Activated naive CD8-positive, alpha-beta T cell treated with anti-CD3 and anti-CD28 coated beads, Interleukin-2, amount 10 ng/mL, durations not matched to agents 7 days and 5 days (primary cell): ENCODE measurements at regions not wholly inside any gene's neighbourhood (a gene's known extent, or its start where the extent isn't known, plus 50 kb on each side); places are given as distances from the start of the nearest gene placed in this dataset.

Experiments
- ATAC-seq: fragments of 150-1000 bp; cut with Tn5 transposase; one replicate; pipeline ENCODE4 v1.10.0; 2021; ENCODE audit warnings: low read depth, moderate library complexity
- POLR2A ChIA-PET: fragments of 350-600 bp; sonication (Branson Sonifier 250); formaldehyde crosslinking; loops from one replicate; lab custom pipeline; 2021; ENCODE audit warnings: antibody characterized with exemption; lab: Charles Lee
- DNase-seq: peaks from one replicate; pipeline ENCODE4 v3.0.0; 2021
- H3K27ac Mint-ChIP-seq: one replicate; pipeline ENCODE4 v1.8.0; 2022; ENCODE audit warnings: mild to moderate bottlenecking, mixed read lengths
- H3K27me3 Mint-ChIP-seq: one replicate; pipeline ENCODE4 v1.8.0; 2022; ENCODE audit warnings: mild to moderate bottlenecking, moderate library complexity, mixed read lengths
- H3K36me3 Mint-ChIP-seq: one replicate; pipeline ENCODE4 v1.8.0; 2021; ENCODE audit warnings: mild to moderate bottlenecking, mixed read lengths
- H3K4me1 Mint-ChIP-seq: one replicate; pipeline ENCODE4 v1.8.0; 2021; ENCODE audit warnings: mixed read lengths
- H3K4me3 Mint-ChIP-seq: one replicate; pipeline ENCODE4 v1.8.0; 2022; ENCODE audit warnings: mild to moderate bottlenecking, moderate library complexity, mixed read lengths
- H3K9me3 Mint-ChIP-seq: one replicate; pipeline ENCODE4 v1.8.0; 2021; ENCODE audit warnings: mixed read lengths

DNA sequence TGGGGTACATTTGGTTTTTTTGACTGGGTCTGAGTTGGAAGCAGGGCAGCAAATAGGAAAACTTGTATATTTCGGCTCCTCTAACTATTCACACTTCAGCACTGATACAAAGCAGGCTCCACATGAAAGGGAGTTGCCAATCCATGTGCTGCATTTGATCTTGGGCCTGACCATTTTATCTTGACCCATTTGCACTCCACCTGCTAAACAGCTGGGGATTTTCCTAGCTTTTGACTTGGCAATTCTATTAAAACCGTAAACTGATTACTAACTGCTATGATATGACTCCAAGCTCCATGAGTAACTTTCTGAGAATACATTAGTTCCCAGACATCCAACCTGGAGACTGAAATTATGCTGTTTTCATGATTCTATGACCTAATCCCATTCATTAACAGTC, 797.1 kb downstream of the BCL11B start:
- H3K4me1 Mint-ChIP-seq, result no peaks in the 10 kb centered on the region
- no peaks in the 10 kb centered on the region for H3K27me3 Mint-ChIP-seq
- no peak for DNase-seq
- H3K9me3 Mint-ChIP-seq, result peaks cover 6% of the 10 kb centered on the region
- H3K4me3 Mint-ChIP-seq, result no peak overlapping the region
- H3K36me3 Mint-ChIP-seq, result no peaks in the 10 kb centered on the region
- POLR2A ChIA-PET, result no interaction called here
- ATAC-seq, result no peak
- H3K27ac Mint-ChIP-seq, result no peak overlapping the region

DNA sequence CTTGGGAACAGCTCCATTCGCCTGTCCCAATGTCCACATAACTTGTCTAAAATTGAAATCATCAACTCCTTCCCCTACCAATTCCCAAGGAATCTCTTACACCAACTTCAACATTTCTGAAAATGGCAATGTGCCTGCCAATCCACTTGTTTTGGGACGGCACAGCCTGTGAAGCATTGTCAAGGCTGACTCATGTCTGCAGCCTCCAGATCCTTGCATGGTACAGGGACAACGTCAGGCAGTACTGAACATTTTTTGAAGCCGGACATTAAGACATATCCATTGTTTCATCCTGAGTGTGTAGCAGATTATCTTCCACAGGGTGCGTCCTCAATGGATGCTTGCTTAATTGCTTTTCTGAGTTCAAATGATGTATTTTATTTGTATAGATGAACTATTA, 794.1 kb downstream of the BCL11B start:
- Mint-ChIP-seq H3K4me1 (no peaks in the 10 kb centered on the region), H3K27ac (no peak overlapping the region), H3K4me3 (no peak overlapping the region), H3K27me3 (no peaks in the 10 kb centered on the region), H3K9me3 (peaks cover 2% of the 10 kb centered on the region), H3K36me3 (no peaks in the 10 kb centered on the region)
- DNase-seq (no peak), ATAC-seq (no peak)
- POLR2A ChIA-PET, result no interaction called here

DNA sequence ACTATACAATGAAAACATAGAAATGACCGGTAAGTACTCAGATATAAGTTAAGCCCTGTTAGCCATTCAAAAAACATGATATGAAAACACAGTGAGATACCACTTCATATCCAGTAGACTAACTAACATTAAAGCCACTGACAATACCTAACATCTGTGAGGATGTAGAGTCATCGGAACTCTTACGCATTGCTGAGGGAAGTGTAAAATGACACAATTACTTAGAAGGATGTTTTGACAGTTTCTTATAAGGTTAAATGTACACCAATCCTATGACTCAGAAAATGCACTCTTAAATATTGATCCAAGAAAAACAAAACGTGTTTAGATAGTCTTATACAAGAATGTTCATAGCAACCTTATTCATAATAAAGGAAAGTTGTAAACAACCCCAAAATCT, 782.9 kb downstream of the BCL11B start:
- Mint-ChIP-seq H3K27ac (no peak overlapping the region), H3K27me3 (peaks cover 2% of the 10 kb centered on the region), H3K4me3 (no peak overlapping the region), H3K36me3 (peaks cover 11% of the 10 kb centered on the region), H3K4me1 (peaks cover 2% of the 10 kb centered on the region), H3K9me3 (peaks cover 17% of the 10 kb centered on the region)
- POLR2A ChIA-PET, result no interaction called here
- DNase-seq (no peak), ATAC-seq (no peak)

DNA sequence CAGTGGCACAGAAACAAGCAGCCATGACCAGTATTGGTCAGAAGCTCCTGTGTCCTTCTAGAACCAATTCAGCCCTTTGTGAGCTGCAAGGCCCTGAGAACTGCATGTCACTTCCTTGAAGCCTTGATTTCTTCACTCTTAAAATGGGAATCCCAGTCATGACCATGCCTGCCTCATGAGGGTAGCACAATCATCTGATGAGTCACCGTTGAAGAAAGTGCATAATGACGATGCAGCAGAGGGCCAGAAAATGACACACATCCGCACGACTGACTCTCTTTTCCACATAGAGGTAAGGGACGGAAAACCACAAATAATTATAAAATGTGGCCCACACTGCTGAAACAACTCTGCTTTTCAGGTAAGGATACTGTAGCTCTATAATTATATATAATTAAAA, 777.4 kb downstream of the BCL11B start:
- DNase-seq, result no peak
- H3K9me3 Mint-ChIP-seq, result peaks cover 2% of the 10 kb centered on the region
- H3K36me3 Mint-ChIP-seq, result no peaks in the 10 kb centered on the region
- no peak for ATAC-seq
- peaks cover 2% of the 10 kb centered on the region for H3K4me1 Mint-ChIP-seq
- no peak overlapping the region for H3K27ac Mint-ChIP-seq
- no peak overlapping the region for H3K4me3 Mint-ChIP-seq
- POLR2A ChIA-PET, result no interaction called here
- H3K27me3 Mint-ChIP-seq, result peaks cover 2% of the 10 kb centered on the region

DNA sequence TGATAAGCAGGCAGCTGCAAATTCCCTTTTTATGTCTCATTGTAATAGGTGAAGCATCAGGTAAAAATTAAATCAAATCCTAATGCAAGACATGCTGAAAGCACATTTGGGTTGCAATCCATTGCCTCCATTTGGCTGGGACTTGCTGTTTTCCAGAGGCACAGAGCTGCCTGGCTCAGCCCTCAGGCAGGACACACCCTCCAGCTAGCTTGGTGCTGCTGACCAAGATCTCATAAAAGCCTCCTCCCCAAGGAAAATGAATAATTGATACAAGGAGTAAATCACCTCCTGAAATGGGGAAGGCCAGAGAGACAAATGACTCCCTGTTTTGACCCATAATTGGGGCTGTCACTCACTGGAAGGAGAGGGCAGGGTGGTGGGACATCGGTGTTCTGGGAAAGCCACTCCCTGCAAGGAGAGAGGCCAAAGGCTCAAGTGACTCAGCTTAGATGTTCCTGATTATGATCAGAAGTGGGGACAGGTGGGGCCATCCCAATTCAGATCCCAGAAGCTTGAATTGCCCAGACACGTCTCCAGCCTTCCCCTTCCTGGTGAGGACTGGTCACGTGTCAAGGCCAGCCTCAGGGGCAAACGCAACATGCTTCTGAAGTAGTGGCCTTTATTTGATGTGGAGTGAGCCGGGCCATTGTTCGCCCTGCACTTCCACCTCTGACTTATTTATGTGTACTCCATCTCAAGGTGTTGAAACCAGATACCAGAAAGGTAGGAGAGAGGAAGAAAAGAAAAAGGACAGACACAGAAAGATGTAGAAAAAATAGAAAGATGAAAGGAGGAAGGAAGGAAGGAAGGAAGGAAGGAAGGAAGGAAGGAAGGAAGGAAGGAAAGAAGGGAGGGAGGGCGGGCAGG, 773.7 kb downstream of the BCL11B start:
- no peaks in the 10 kb centered on the region for H3K36me3 Mint-ChIP-seq
- no peaks in the 10 kb centered on the region for H3K27me3 Mint-ChIP-seq
- H3K4me3 Mint-ChIP-seq, result no peak overlapping the region
- no peak for DNase-seq
- POLR2A ChIA-PET, result no interaction called here
- H3K4me1 Mint-ChIP-seq, result peaks cover 2% of the 10 kb centered on the region
- no peak for ATAC-seq
- no peak overlapping the region for H3K27ac Mint-ChIP-seq
- H3K9me3 Mint-ChIP-seq, result no peaks in the 10 kb centered on the region

DNA sequence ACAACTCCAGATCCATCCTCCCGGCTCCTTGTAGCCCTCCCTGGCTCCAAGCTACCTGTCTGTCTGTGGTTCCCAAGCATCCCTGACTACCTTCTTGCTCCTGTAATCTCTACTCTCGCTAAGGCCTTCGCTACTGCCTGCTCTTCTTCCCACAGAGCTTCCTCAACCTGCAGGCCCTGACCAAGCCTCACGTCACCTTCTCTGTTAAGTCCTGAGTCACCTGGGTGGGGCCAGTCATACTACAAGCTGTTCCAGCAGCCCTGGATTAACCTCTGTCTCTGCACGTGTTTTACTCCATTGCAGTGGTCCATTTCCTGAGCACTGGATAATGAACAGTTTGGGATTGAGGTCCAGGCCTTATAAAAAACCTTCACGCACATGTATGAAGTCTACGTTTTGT, 770.7 kb downstream of the BCL11B start:
- DNase-seq, result no peak
- H3K27me3 Mint-ChIP-seq, result no peaks in the 10 kb centered on the region
- H3K27ac Mint-ChIP-seq, result no peak overlapping the region
- no peaks in the 10 kb centered on the region for H3K36me3 Mint-ChIP-seq
- no peak for ATAC-seq
- H3K4me1 Mint-ChIP-seq, result peaks cover 2% of the 10 kb centered on the region
- no peak overlapping the region for H3K4me3 Mint-ChIP-seq
- POLR2A ChIA-PET, result no interaction called here
- no peaks in the 10 kb centered on the region for H3K9me3 Mint-ChIP-seq

DNA sequence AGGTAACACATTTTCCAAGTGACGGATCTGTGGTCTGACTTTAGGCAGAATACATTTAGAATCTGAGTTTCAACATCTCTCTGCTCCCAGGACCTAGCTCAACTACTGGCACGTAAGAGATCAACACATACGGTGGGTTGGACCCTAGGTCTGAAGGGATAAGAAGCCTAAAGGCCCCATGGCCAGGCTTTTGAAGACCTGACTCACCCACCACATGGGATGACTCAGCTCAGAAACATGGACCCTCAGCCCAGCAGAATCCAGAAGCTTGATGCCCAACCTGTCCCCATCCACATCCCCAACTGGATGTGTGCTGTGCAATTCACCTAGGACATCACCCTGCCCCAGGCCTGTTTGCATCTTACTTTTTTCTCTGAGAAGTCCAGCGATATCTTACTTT, 770.2 kb downstream of the BCL11B start:
- H3K9me3 Mint-ChIP-seq, result no peaks in the 10 kb centered on the region
- DNase-seq (no peak), ATAC-seq (no peak)
- H3K27ac Mint-ChIP-seq, result no peak overlapping the region
- POLR2A ChIA-PET, result no interaction called here
- peaks cover 2% of the 10 kb centered on the region for H3K4me1 Mint-ChIP-seq
- H3K27me3 Mint-ChIP-seq, result no peaks in the 10 kb centered on the region
- no peaks in the 10 kb centered on the region for H3K36me3 Mint-ChIP-seq
- no peak overlapping the region for H3K4me3 Mint-ChIP-seq

DNA sequence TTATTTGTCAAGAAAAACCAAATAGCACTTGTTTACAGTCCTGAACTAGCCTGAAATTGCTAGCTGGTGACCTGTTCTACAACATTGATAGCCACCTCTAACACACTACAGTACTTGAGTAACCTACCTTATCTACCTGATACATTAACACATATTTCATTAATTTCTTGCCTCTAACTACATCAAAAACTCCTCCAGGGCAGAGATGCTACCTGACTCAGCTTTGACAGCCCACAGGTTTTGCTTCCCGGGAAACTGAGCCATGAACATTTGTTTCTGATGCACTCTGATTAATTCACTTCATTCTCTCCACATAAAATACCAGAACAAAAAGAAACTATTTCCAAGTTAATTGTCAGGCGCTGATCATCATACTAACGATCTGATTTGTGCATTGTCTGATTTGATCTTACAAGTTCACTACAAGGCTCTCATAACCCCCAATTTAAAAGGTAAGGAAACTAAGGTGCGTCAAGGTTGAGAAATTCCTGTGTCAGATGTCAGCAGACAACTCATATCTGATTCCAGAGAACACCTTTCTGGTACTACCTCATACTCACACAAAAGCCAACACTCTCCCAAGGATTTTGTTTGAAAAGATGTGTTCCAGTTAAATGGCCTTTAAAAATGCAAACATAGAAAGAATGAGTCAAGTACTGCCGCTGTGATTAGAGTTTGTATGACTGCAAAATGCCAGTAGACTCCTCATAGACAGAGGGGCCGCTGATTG, 768.7 kb downstream of the BCL11B start:
- Mint-ChIP-seq H3K4me3 (no peak overlapping the region), H3K36me3 (no peaks in the 10 kb centered on the region), H3K27ac (no peak overlapping the region), H3K27me3 (no peaks in the 10 kb centered on the region), H3K9me3 (no peaks in the 10 kb centered on the region), H3K4me1 (peaks cover 2% of the 10 kb centered on the region)
- POLR2A ChIA-PET, result no interaction called here
- no peak for ATAC-seq
- DNase-seq, result no peak

DNA sequence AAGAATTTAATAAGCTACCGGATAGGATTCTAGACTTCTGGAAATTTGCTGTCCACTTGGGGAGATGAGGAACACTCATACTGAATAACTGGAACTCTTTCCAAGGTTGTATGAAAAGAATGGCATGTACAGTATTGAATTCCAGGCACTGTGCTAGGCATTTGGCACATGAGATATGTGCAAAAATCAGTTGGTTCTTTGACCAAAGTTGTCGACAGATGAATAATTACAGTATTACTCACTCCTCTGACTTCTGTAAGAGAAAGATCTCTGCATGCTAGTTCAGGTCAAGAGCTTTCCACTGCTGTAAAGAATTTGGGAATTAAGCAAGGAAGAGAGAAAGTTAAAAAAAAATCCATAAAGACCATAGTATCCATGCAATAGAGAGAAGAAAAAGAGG, 764.7 kb downstream of the BCL11B start:
- Mint-ChIP-seq H3K36me3 (peaks cover 4% of the 10 kb centered on the region), H3K27me3 (no peaks in the 10 kb centered on the region), H3K9me3 (peaks cover 9% of the 10 kb centered on the region), H3K4me1 (peaks cover 11% of the 10 kb centered on the region), H3K4me3 (no peak overlapping the region), H3K27ac (no peak overlapping the region)
- POLR2A ChIA-PET, result no interaction called here
- DNase-seq (no peak), ATAC-seq (no peak)

DNA sequence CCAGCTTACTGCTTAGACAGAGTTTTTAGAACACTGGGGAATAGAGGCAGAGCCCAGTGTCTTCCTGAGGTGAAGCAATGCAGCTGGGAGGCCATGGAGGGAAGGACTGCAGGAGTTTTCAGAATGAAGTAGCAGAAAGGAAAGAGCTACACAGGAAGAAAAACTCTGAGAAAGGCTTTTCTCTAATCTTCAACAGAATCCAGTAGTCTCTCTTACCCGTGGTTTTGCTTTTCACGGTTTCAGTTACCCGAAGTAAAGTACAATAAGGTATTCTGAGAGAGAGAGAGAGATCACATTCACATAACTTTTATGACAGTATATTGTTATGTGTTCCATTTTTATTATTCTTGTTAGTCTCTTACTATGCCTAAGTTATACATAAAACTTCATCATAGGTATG, 761.6 kb downstream of the BCL11B start:
- Mint-ChIP-seq H3K4me3 (no peak overlapping the region), H3K4me1 (peaks cover 20% of the 10 kb centered on the region), H3K9me3 (peaks cover 9% of the 10 kb centered on the region), H3K27me3 (no peaks in the 10 kb centered on the region), H3K36me3 (peaks cover 4% of the 10 kb centered on the region), H3K27ac (no peak overlapping the region)
- POLR2A ChIA-PET, result no interaction called here
- DNase-seq, result no peak
- ATAC-seq, result no peak

DNA sequence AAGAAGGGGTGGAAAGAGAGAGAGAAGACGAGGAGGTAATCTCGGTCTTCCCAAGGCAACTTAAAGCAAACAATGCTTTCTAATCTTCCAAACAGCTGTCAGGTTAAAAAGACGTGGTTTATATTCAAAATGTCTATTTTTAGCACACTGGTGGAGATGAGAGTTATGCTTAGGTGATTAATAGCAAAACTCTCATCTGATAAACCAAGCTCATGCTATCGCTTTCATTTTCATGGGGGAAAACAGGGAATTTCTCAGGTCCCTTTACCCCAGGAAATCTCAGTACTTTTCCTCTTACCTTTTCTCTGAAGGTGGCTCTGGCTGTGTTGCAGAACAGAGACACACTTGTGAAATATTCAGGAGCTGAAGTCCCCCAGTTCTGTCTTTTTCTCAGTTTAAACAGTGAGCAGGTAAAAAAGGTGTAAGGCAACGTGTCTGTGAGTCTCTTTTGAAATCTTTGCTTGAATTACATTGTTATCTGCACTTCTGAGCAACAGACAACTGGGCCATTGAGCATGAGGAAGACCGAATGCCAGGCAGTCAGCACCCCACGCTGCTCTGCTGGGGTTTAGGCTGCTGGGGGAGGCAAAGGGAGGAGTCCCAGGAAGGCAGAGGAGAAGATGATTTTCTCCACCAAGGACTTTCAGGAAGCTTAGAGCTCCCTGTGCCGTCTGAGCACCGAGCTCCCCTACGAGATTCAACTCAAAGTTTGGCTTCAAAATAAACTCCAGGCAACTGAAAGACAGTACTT, 759.3 kb downstream of the BCL11B start:
- no peaks in the 10 kb centered on the region for H3K27me3 Mint-ChIP-seq
- peaks cover 4% of the 10 kb centered on the region for H3K36me3 Mint-ChIP-seq
- H3K4me3 Mint-ChIP-seq, result peak overlapping the region; percentile 6
- POLR2A ChIA-PET, result no interaction called here
- DNase-seq (no peak), ATAC-seq (no peak)
- H3K4me1 Mint-ChIP-seq, result peaks cover 21% of the 10 kb centered on the region
- H3K27ac Mint-ChIP-seq, result peak overlapping the region; percentile 46
- H3K9me3 Mint-ChIP-seq, result peaks cover 10% of the 10 kb centered on the region

DNA sequence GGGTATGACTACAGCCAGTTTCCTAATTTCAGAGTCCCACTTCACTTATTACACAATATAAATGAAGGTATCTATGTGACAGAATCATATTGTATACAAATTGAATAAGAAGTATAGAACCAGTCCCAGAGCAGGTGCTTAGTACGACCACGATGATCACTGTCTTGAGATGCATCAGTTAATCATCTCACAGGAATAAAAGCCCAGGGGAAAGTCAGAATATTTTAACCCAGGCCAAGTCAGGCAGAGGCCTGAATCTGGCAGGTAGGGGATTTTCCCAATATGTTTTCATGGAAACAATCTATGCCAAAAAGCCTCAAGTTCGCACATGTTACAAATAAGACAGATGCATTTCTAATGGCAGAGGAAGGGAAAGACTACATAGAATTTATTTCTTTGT, 758.4 kb downstream of the BCL11B start:
- no peak overlapping the region for H3K27ac Mint-ChIP-seq
- H3K9me3 Mint-ChIP-seq, result peaks cover 10% of the 10 kb centered on the region
- POLR2A ChIA-PET, result no interaction called here
- DNase-seq (no peak), ATAC-seq (no peak)
- no peaks in the 10 kb centered on the region for H3K27me3 Mint-ChIP-seq
- H3K4me1 Mint-ChIP-seq, result peaks cover 28% of the 10 kb centered on the region
- no peak overlapping the region for H3K4me3 Mint-ChIP-seq
- peaks cover 4% of the 10 kb centered on the region for H3K36me3 Mint-ChIP-seq

DNA sequence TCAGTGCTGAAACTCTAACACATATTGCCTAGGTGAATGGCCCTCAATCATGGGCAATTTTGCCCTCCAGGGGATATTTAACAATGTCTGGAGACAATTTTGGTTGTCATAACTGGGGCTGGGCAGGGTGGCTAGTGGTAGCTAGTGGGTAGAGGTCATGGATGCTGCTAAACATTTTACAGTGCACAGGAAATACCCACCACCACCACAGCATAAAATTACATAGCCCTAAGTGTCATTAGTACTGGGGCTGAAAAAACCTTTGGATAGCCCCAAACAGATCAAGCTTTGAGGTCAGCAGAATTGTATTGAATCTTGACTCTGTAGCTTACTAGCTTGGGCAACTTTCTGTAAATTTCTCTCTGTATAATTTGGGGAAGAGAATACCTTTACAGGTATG, 758.0 kb downstream of the BCL11B start:
- H3K27me3 Mint-ChIP-seq, result no peaks in the 10 kb centered on the region
- no peak overlapping the region for H3K4me3 Mint-ChIP-seq
- H3K36me3 Mint-ChIP-seq, result peaks cover 4% of the 10 kb centered on the region
- peaks cover 28% of the 10 kb centered on the region for H3K4me1 Mint-ChIP-seq
- peaks cover 10% of the 10 kb centered on the region for H3K9me3 Mint-ChIP-seq
- no peak for DNase-seq
- POLR2A ChIA-PET, result no interaction called here
- no peak for ATAC-seq
- H3K27ac Mint-ChIP-seq, result no peak overlapping the region
